Vagina (tissue), 2 donors: ENCODE measurements at regions not wholly inside any gene's neighbourhood (a gene's known extent, or its start where the extent isn't known, plus 50 kb on each side); places are given as distances from the start of the nearest gene placed in this dataset.

Source experiments
- CTCF ChIP-seq, 3 experiments: fragments of 450-650 bp in 2 of 3; fragments of 200-600 bp in 1 of 3; sonication (generic) in 1 of 3; IDR thresholded peaks; one replicate each; pipeline ENCODE4 v1.5.1; 2017 to 2019; ENCODE audit warnings: antibody characterized with exemption in 3 of 3, mild to moderate bottlenecking in 2 of 3, moderate library complexity in 2 of 3
- POLR2AphosphoS5 ChIP-seq, 2 donors: sonication (generic); formaldehyde crosslinking; IDR thresholded peaks; one replicate each; pipeline ENCODE4 v1.9.0; 2017; ENCODE audit warnings: antibody characterized with exemption in 2 of 2, mild to moderate bottlenecking in 2 of 2, low read depth in 1 of 2; ENCODE audit not compliant: insufficient read depth in 1 of 2

GRCh38 chr4:123602007-123602406 is 205.4 kb downstream of the SPRY1 start:
- TF ChIP-seq CTCF (IDR thresholded peaks at IDR 0.05) (no peak), POLR2AphosphoS5 (IDR thresholded peaks at IDR 0.05; ENCODE audit: insufficient read depth in 1 of 2, low read depth in 1 of 2) (no peak)
